Thyroid gland (tissue), 4 donors: ENCODE measurements at regions not wholly inside any gene's neighbourhood (a gene's known extent, or its start where the extent isn't known, plus 50 kb on each side); places are given as distances from the start of the nearest gene placed in this dataset.

Experiments
- CTCF ChIP-seq, 6 experiments: fragments of 200-600 bp in 3 of 6; fragments of 450-650 bp in 3 of 6; sonication (generic) in 3 of 6; IDR thresholded peaks; one replicate each; pipeline ENCODE4 v1.5.1; 2016 to 2019; ENCODE audit warnings: antibody characterized with exemption in 6 of 6, mild to moderate bottlenecking in 2 of 6, inconsistent platforms in 1 of 6, moderate library complexity in 1 of 6
- POLR2A ChIP-seq, 2 donors: fragments of 450-650 bp; IDR thresholded peaks; one replicate each; pipeline ENCODE4 v1.6.1; 2017; ENCODE audit warnings: antibody characterized with exemption in 2 of 2, mild to moderate bottlenecking in 2 of 2, moderate library complexity in 1 of 2

DNA sequence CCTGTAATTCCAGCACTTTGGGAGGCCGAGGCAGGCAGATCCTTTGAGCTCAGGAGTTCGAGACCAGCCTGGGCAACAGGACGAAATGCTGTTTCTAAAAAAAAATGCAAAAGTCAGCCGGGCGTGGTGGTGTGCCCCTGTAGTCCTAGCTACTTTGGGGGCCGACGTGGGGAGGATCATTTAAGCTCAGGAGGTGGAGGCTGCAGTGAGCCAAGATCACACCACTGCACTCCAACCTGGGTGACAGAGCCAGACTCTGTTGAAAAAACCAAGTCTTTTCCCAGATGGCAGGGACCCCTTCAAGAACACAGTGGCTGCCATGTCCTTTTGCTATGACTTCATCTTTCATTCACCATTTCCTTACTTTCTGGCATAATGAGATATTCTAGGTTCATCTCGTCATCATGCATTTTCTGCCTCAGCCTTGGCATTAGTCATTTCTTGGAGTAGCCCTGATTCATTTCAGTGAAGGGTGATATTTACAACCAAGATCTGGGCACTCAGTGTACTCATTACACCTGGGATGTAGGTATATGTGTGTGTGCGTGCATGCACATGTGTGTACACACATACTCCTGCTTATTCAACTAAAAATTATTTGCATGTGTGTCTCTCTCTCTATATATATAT is 61.4 kb upstream of the TOX2 start:
- TF ChIP-seq CTCF (IDR thresholded peaks at IDR 0.05) (no peak), POLR2A (IDR thresholded peaks at IDR 0.05) (no peak)
